ENCODE measurements at regions not wholly inside any gene's neighbourhood (a gene's known extent, or its start where the extent isn't known, plus 50 kb on each side); places are given as distances from the start of the nearest gene placed in this dataset.

DNA sequence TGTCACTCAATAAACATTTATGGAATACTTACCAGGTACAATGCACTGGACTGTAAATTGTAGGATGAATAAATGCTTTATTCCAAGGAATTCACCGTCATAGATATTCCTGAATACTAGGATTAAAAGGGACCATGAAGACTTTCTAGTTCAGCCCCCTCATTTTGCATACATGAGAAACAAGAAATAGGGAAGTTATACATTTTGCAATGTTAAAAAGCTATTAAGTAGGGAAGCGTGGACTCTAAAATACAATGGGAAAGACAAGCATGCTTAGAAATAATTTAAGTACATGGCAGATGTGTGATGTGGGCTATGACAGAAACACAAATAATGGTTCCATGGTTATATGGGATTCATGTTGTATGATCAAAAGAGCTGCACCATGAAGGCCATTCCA lies 89.4 kb upstream of the SYT10 start (continued):
- TF ChIP-seq HMGXB4 (CRISPR knock-in tag; IDR thresholded peaks at IDR 0.05; ENCODE audit: borderline replicate concordance), result no peak
- TF ChIP-seq PHF8 (IDR thresholded peaks at IDR 0.05; ENCODE audit: borderline replicate concordance, low read depth), result no peak
- no peak for TF ChIP-seq NR3C1 (IDR thresholded peaks at IDR 0.05)
- TF ChIP-seq CBX2 (IDR thresholded peaks at IDR 0.05; ENCODE audit: borderline replicate concordance, low read depth), result no peak
- TF ChIP-seq USF2 (IDR thresholded peaks at IDR 0.05), result no peak
- no peak for TF ChIP-seq RCOR1 (IDR thresholded peaks at IDR 0.05; ENCODE audit: low read depth, low read length)
- TF ChIP-seq, protein P1, sequence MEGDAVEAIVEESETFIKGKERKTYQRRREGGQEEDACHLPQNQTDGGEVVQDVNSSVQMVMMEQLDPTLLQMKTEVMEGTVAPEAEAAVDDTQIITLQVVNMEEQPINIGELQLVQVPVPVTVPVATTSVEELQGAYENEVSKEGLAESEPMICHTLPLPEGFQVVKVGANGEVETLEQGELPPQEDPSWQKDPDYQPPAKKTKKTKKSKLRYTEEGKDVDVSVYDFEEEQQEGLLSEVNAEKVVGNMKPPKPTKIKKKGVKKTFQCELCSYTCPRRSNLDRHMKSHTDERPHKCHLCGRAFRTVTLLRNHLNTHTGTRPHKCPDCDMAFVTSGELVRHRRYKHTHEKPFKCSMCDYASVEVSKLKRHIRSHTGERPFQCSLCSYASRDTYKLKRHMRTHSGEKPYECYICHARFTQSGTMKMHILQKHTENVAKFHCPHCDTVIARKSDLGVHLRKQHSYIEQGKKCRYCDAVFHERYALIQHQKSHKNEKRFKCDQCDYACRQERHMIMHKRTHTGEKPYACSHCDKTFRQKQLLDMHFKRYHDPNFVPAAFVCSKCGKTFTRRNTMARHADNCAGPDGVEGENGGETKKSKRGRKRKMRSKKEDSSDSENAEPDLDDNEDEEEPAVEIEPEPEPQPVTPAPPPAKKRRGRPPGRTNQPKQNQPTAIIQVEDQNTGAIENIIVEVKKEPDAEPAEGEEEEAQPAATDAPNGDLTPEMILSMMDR (IDR thresholded peaks at IDR 0.05), result no peak
- TF ChIP-seq HOXB5 (CRISPR knock-in tag; IDR thresholded peaks at IDR 0.05), result no peak

DNA sequence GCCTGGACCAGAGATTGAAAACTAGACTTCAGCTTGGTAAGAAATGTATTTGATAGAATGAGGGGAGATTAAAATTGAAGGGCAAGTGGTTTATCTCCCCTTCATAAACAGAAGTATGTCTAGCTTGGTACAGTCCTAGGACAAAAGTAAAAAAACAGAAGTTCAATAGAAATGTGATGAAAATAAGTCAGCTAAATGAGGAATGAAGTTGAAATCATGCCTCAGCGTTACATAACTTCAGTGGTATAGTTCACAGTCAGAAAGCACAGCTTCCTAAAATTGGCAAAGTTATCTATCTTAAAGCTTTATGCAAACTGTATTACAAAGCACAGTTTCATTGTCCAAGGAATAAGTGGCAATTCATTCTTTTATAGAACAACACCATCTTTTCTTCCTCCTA lies 90.2 kb upstream of the SYT10 start:
- H3K4me3 ChIP-seq, result no peak overlapping the region
- DNase-seq (ENCODE audit: low read depth in 1 of 2, low spot score in 1 of 2) (no peak), FAIRE-seq (no peak), ATAC-seq (no peak)
- POLR2A ChIA-PET, result no interaction called here
- WGBS (ENCODE audit: missing lambda C conversion rate), result 9% methylated on average over 1 of the region's 1 CpG
- H3K27ac ChIP-seq, result no peak overlapping the region
- H3K4me1 ChIP-seq, result no peaks in the 10 kb centered on the region
- CTCF ChIA-PET, result interaction anchor here (0.7 kb wide), 1 partner anchor 1132 kb away, joined by 3 read pairs; no protein-coding TSS in a partner anchor
- no peaks in the 10 kb centered on the region; the same call in 2 of the 3 replicates for H3K9me3 ChIP-seq
- no peak overlapping the region for H3K4me2 ChIP-seq
- TF ChIP-seq, protein P2, sequence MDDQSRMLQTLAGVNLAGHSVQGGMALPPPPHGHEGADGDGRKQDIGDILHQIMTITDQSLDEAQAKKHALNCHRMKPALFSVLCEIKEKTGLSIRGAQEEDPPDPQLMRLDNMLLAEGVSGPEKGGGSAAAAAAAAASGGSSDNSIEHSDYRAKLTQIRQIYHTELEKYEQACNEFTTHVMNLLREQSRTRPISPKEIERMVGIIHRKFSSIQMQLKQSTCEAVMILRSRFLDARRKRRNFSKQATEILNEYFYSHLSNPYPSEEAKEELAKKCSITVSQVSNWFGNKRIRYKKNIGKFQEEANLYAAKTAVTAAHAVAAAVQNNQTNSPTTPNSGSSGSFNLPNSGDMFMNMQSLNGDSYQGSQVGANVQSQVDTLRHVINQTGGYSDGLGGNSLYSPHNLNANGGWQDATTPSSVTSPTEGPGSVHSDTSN (IDR thresholded peaks at IDR 0.05), result no peak
- TF ChIP-seq ZSCAN20 (CRISPR knock-in tag; IDR thresholded peaks at IDR 0.05) (no peak), CEBPB (IDR thresholded peaks at IDR 0.05) (no peak), ZNF302 (CRISPR knock-in tag; IDR thresholded peaks at IDR 0.05) (no peak), RCOR1 (IDR thresholded peaks at IDR 0.05; ENCODE audit: low read depth, low read length) (no peak), FOXS1 (CRISPR knock-in tag; IDR thresholded peaks at IDR 0.05) (no peak), HOXB5 (CRISPR knock-in tag; IDR thresholded peaks at IDR 0.05) (no peak), EP300 (IDR thresholded peaks at IDR 0.05) (no peak), CBX2 (IDR thresholded peaks at IDR 0.05; ENCODE audit: borderline replicate concordance, low read depth) (no peak), NFE2L2 (conservative IDR thresholded peaks at IDR 0.05; ENCODE audit: low read length) (no peak), BHLHE40 (IDR thresholded peaks at IDR 0.05; ENCODE audit: low read depth, low read length) (no peak), EHMT2 (IDR thresholded peaks at IDR 0.05; ENCODE audit: low read depth) (no peak), TFCP2L1 (CRISPR knock-in tag; IDR thresholded peaks at IDR 0.05) (no peak), TP53 (CRISPR knock-in tag; IDR thresholded peaks at IDR 0.05) (no peak), CBX8 (IDR thresholded peaks at IDR 0.05) (no peak), RFX5 (IDR thresholded peaks at IDR 0.05) (no peak), CHD4 (IDR thresholded peaks at IDR 0.05; ENCODE audit: borderline replicate concordance) (no peak), JUN (IDR thresholded peaks at IDR 0.05) (no peak), ZFP36 (IDR thresholded peaks at IDR 0.05; ENCODE audit: borderline replicate concordance, partially characterized antibody) (no peak)
- TF ChIP-seq, protein P3, sequence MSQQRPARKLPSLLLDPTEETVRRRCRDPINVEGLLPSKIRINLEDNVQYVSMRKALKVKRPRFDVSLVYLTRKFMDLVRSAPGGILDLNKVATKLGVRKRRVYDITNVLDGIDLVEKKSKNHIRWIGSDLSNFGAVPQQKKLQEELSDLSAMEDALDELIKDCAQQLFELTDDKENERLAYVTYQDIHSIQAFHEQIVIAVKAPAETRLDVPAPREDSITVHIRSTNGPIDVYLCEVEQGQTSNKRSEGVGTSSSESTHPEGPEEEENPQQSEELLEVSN (IDR thresholded peaks at IDR 0.05; ENCODE audit: borderline replicate concordance, low read depth), result no peak
